Small intestine (tissue), 7 donors: ENCODE measurements at regions not wholly inside any gene's neighbourhood (a gene's known extent, or its start where the extent isn't known, plus 50 kb on each side); places are given as distances from the start of the nearest gene placed in this dataset.

Experiments used
- DNase-seq, 2 donors: peaks; one replicate each; pipeline versions ENCODE4 v3.0.0 to v3.0.0-alpha.2; 2013
- FAIRE-seq: peaks from 2 replicates; lab custom pipeline; 2012; peaks lifted over from hg19 to GRCh38; lab: Jason Lieb, UNC
- H3K27ac ChIP-seq, 3 donors: one replicate each; pipeline ENCODE4 v1.5.1; 2013; ENCODE audit warnings: low read length in 2 of 3, mild to moderate bottlenecking in 2 of 3, control low read depth in 1 of 3, inconsistent platforms in 1 of 3, low read depth in 1 of 3, moderate library complexity in 1 of 3
- H3K27me3 ChIP-seq, 3 donors: one replicate each; pipeline ENCODE4 v1.6.1; 2013; ENCODE audit warnings: low read length in 3 of 3, inconsistent platforms in 1 of 3; ENCODE audit not compliant: control insufficient read depth in 3 of 3, insufficient read depth in 3 of 3
- H3K36me3 ChIP-seq, 3 donors: one replicate each; pipeline ENCODE4 v1.6.1; 2013; ENCODE audit warnings: low read length in 3 of 3, inconsistent platforms in 1 of 3, low read depth in 1 of 3, mild to moderate bottlenecking in 1 of 3, moderate library complexity in 1 of 3; ENCODE audit not compliant: control insufficient read depth in 3 of 3, insufficient read depth in 2 of 3
- H3K4me1 ChIP-seq, 3 donors: one replicate each; pipeline ENCODE4 v1.6.1; 2013; ENCODE audit warnings: low read length in 2 of 3, inconsistent platforms in 1 of 3, low read depth in 1 of 3, mild to moderate bottlenecking in 1 of 3, moderate library complexity in 1 of 3; ENCODE audit not compliant: control insufficient read depth in 3 of 3, insufficient read depth in 2 of 3
- H3K4me3 ChIP-seq, 3 donors: one replicate each; pipeline ENCODE4 v1.5.1; 2013; ENCODE audit warnings: low read length in 3 of 3, control low read depth in 1 of 3, inconsistent platforms in 1 of 3, low read depth in 1 of 3, mild to moderate bottlenecking in 1 of 3, moderate library complexity in 1 of 3
- H3K9me3 ChIP-seq, 2 donors: one replicate each; pipeline ENCODE4 v1.6.1; 2013; ENCODE audit warnings: low read depth in 1 of 2, low read length in 1 of 2; ENCODE audit not compliant: control insufficient read depth in 2 of 2, insufficient read depth in 1 of 2
- WGBS, 3 donors: extraction: QIAGEN DNeasy Blood & Tissue Kit; methylation state at CpG; one replicate each; pipeline ENCODE4 v1.1.7; 2013; 5-methylcytosine and 5-hydroxymethylcytosine counted together
- donor health status: healthy with polysubstance abuse.
- donor health status: control.
- donor health status: control.
- donor health status: Bipolar disorder and iron deficiency.
- donor health status: healthy.

- no peak for DNase-seq
- H3K27ac ChIP-seq, result no peak overlapping the region
- H3K36me3 ChIP-seq, result no peaks in the 10 kb centered on the region
- no peak for FAIRE-seq
- no peaks in the 10 kb centered on the region for H3K27me3 ChIP-seq
- H3K4me1 ChIP-seq, result no peaks in the 10 kb centered on the region
- no peaks in the 10 kb centered on the region for H3K9me3 ChIP-seq
- no peak overlapping the region for H3K4me3 ChIP-seq
- WGBS, 3 donors, result 54 to 69% (median 55%) methylated on average over 2 of the region's 2 CpGs
These were observed 474.4 kb upstream of the AGTR1 start for GRCh38 chr3:148223266-148223665.

GRCh38 chr3:148226246-148226645, 471.5 kb upstream of the AGTR1 start:
- Histone ChIP-seq H3K36me3 (no peaks in the 10 kb centered on the region), H3K27ac (no peak overlapping the region), H3K4me3 (no peak overlapping the region), H3K9me3 (no peaks in the 10 kb centered on the region), H3K4me1 (no peaks in the 10 kb centered on the region), H3K27me3 (no peaks in the 10 kb centered on the region)
- FAIRE-seq (no peak), DNase-seq (no peak)
- 72 to 85% (median 72%) methylated on average over 3 of the region's 3 CpGs for WGBS, 3 donors

GRCh38 chr3:148227534-148227933, 470.2 kb upstream of the AGTR1 start:
- Histone ChIP-seq H3K9me3 (no peaks in the 10 kb centered on the region), H3K27me3 (no peaks in the 10 kb centered on the region), H3K27ac (no peak overlapping the region), H3K36me3 (no peaks in the 10 kb centered on the region), H3K4me3 (no peak overlapping the region), H3K4me1 (no peaks in the 10 kb centered on the region)
- FAIRE-seq (no peak), DNase-seq (no peak)
- WGBS, 3 donors, result 85 to 97% (median 93%) methylated on average over 1 of the region's 1 CpG

- Histone ChIP-seq H3K4me1 (no peaks in the 10 kb centered on the region), H3K36me3 (no peaks in the 10 kb centered on the region), H3K4me3 (no peak overlapping the region), H3K9me3 (no peaks in the 10 kb centered on the region), H3K27ac (no peak overlapping the region), H3K27me3 (no peaks in the 10 kb centered on the region)
- FAIRE-seq, result no peak
- DNase-seq, result no peak
These were observed 468.6 kb upstream of the AGTR1 start for GRCh38 chr3:148229107-148229506.

GRCh38 chr3:148230473-148230872, 467.2 kb upstream of the AGTR1 start:
- FAIRE-seq (no peak), DNase-seq (no peak)
- no peaks in the 10 kb centered on the region for H3K36me3 ChIP-seq
- no peaks in the 10 kb centered on the region for H3K27me3 ChIP-seq
- H3K4me3 ChIP-seq, result no peak overlapping the region
- no peaks in the 10 kb centered on the region for H3K4me1 ChIP-seq
- WGBS, 3 donors, result 81 to 83% (median 82%) methylated on average over 2 of the region's 2 CpGs
- H3K27ac ChIP-seq, result no peak overlapping the region
- no peaks in the 10 kb centered on the region for H3K9me3 ChIP-seq

- H3K27me3 ChIP-seq, result peaks cover 0 to 2% (median 0%) of the 10 kb centered on the region in 3 donors
- DNase-seq (no peak), FAIRE-seq (no peak)
- no peaks in the 10 kb centered on the region for H3K9me3 ChIP-seq
- no peaks in the 10 kb centered on the region for H3K36me3 ChIP-seq
- H3K4me1 ChIP-seq, result no peaks in the 10 kb centered on the region
- WGBS, 3 donors, result 81 to 86% (median 81%) methylated on average over 3 of the region's 3 CpGs
- H3K27ac ChIP-seq, result no peak overlapping the region
- no peak overlapping the region for H3K4me3 ChIP-seq
These were observed 465.3 kb upstream of the AGTR1 start for GRCh38 chr3:148232389-148232788.

GRCh38 chr3:148233403-148233802, 464.3 kb upstream of the AGTR1 start:
- Histone ChIP-seq H3K36me3 (no peaks in the 10 kb centered on the region), H3K9me3 (no peaks in the 10 kb centered on the region), H3K27me3 (peaks cover 0 to 2% (median 0%) of the 10 kb centered on the region in 3 donors), H3K4me1 (no peaks in the 10 kb centered on the region), H3K4me3 (no peak overlapping the region), H3K27ac (no peak overlapping the region)
- 80 to 90% (median 87%) methylated on average over 1 of the region's 1 CpG for WGBS, 3 donors
- DNase-seq (no peak), FAIRE-seq (no peak)

GRCh38 chr3:148234536-148234935, 463.2 kb upstream of the AGTR1 start:
- Histone ChIP-seq H3K4me1 (no peaks in the 10 kb centered on the region), H3K9me3 (no peaks in the 10 kb centered on the region), H3K36me3 (no peaks in the 10 kb centered on the region), H3K27me3 (peaks cover 0 to 2% (median 0%) of the 10 kb centered on the region in 3 donors), H3K27ac (no peak overlapping the region), H3K4me3 (no peak overlapping the region)
- WGBS, 3 donors, result 15 to 36% (median 24%) methylated on average over 1 of the region's 1 CpG
- DNase-seq (no peak), FAIRE-seq (no peak)

- FAIRE-seq (no peak), DNase-seq (no peak)
- Histone ChIP-seq H3K27me3 (peaks cover 0 to 2% (median 0%) of the 10 kb centered on the region in 3 donors), H3K4me1 (no peaks in the 10 kb centered on the region), H3K27ac (no peak overlapping the region), H3K36me3 (no peaks in the 10 kb centered on the region), H3K4me3 (no peak overlapping the region), H3K9me3 (no peaks in the 10 kb centered on the region)
- 83 to 88% (median 84%) methylated on average over 3 of the region's 3 CpGs for WGBS, 3 donors
These were observed 462.1 kb upstream of the AGTR1 start for GRCh38 chr3:148235566-148235965.
